B cell (primary cell): ENCODE measurements at regions not wholly inside any gene's neighbourhood (a gene's known extent, or its start where the extent isn't known, plus 50 kb on each side); places are given as distances from the start of the nearest gene placed in this dataset.

Experiments used
- CTCF ChIP-seq: fragments of 200-600 bp; IDR thresholded peaks from one replicate; pipeline ENCODE4 v1.8.0; 2022; ENCODE audit warnings: antibody characterized with exemption, mild to moderate bottlenecking
- EZH2 ChIP-seq: IDR thresholded peaks from 2 replicates; pipeline ENCODE4 v1.6.1; 2012; ENCODE audit warnings: borderline replicate concordance, low read depth, mild to moderate bottlenecking, moderate library complexity, low read length; ENCODE audit not compliant: insufficient read depth, poor library complexity, severe bottlenecking

- TF ChIP-seq CTCF = no peak
- TF ChIP-seq EZH2 = no peak
Measured at GRCh38 chr15:96222981-96223380, 107.5 kb upstream of the NR2F2 start.
